ENCODE measurements at regions not wholly inside any gene's neighbourhood (a gene's known extent, or its start where the extent isn't known, plus 50 kb on each side); places are given as distances from the start of the nearest gene placed in this dataset.

DNA sequence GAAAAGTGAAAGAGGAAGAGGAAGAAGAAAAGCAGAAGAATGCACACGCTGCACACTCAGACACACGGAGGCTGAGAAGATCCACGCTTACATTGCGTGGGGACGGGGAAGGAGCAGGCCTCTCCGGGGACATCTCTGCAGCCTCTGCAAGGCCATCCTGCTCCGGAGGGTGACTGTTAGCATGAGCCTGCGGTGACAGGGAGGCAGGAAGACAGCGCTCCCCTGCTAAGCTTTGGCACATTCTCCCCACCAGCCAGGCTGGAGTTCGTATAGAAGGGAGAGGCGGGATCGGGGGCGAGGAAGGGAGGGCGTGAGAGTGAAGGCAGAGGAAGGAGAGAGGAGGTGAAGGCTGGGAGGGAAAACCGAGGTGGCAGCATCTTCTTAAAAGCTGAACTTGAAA, 366.0 kb upstream of the SHH start:
- TF ChIP-seq, protein P1, sequence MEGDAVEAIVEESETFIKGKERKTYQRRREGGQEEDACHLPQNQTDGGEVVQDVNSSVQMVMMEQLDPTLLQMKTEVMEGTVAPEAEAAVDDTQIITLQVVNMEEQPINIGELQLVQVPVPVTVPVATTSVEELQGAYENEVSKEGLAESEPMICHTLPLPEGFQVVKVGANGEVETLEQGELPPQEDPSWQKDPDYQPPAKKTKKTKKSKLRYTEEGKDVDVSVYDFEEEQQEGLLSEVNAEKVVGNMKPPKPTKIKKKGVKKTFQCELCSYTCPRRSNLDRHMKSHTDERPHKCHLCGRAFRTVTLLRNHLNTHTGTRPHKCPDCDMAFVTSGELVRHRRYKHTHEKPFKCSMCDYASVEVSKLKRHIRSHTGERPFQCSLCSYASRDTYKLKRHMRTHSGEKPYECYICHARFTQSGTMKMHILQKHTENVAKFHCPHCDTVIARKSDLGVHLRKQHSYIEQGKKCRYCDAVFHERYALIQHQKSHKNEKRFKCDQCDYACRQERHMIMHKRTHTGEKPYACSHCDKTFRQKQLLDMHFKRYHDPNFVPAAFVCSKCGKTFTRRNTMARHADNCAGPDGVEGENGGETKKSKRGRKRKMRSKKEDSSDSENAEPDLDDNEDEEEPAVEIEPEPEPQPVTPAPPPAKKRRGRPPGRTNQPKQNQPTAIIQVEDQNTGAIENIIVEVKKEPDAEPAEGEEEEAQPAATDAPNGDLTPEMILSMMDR (IDR thresholded peaks at IDR 0.05 in 8 of 11, conservative IDR thresholded peaks at IDR 0.05 in 3 of 11): no peak
- TF ChIP-seq POLR2A (IDR thresholded peaks at IDR 0.05): no peak
